SK-N-MC (cell line): ENCODE measurements at regions not wholly inside any gene's neighbourhood (a gene's known extent, or its start where the extent isn't known, plus 50 kb on each side); places are given as distances from the start of the nearest gene placed in this dataset.

Experiments
- EZH2 ChIP-seq: fragments of 200-600 bp; sonication (generic); IDR thresholded peaks from one replicate; pipeline ENCODE4 v1.6.1; 2017; ENCODE audit warnings: antibody characterized with exemption
- POLR2AphosphoS5 ChIP-seq: IDR thresholded peaks from 2 replicates; pipeline ENCODE4 v1.6.1; 2012; ENCODE audit warnings: mild to moderate bottlenecking, low read depth, low read length, borderline replicate concordance

DNA sequence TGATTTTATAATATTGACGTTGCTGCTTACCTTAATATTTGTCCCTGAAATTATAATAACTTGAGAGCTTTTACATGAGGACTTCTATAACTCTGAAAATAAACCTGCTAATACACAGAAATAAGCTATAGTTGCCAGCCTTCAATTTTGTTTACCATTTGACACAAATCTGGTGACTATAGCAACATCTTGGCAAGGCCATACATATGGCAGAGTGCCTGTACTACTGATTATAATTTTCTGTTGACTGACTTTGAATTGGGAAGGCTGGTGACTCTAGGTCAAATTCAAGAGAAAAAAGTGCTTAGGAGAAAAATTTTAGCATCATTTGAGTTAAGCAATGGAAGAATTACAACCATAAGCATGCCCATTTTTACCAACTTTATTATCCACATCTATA is 581.4 kb upstream of the PTPRD start:
- no peak for TF ChIP-seq POLR2AphosphoS5
- TF ChIP-seq EZH2: no peak
